Small intestine (tissue), 7 donors: ENCODE measurements at regions not wholly inside any gene's neighbourhood (a gene's known extent, or its start where the extent isn't known, plus 50 kb on each side); places are given as distances from the start of the nearest gene placed in this dataset.
A peak's percentile ranks its signal among the peaks of the same experiment; 100 is the strongest.
"Not testable (repeated sequence)": the region's sequence is repeated elsewhere in the genome, so short reads cannot be mapped to it uniquely, and the experiment has no call there.

ENCODE experiments used
- DNase-seq, 2 donors: peaks; one replicate each; pipeline versions ENCODE4 v3.0.0 to v3.0.0-alpha.2; 2013
- FAIRE-seq: peaks from 2 replicates; lab custom pipeline; 2012; peaks lifted over from hg19 to GRCh38; lab: Jason Lieb, UNC
- H3K27ac ChIP-seq, 3 donors: one replicate each; pipeline ENCODE4 v1.5.1; 2013; ENCODE audit warnings: low read length in 2 of 3, mild to moderate bottlenecking in 2 of 3, control low read depth in 1 of 3, inconsistent platforms in 1 of 3, low read depth in 1 of 3, moderate library complexity in 1 of 3
- H3K27me3 ChIP-seq, 3 donors: one replicate each; pipeline ENCODE4 v1.6.1; 2013; ENCODE audit warnings: low read length in 3 of 3, inconsistent platforms in 1 of 3; ENCODE audit not compliant: control insufficient read depth in 3 of 3, insufficient read depth in 3 of 3
- H3K36me3 ChIP-seq, 3 donors: one replicate each; pipeline ENCODE4 v1.6.1; 2013; ENCODE audit warnings: low read length in 3 of 3, inconsistent platforms in 1 of 3, low read depth in 1 of 3, mild to moderate bottlenecking in 1 of 3, moderate library complexity in 1 of 3; ENCODE audit not compliant: control insufficient read depth in 3 of 3, insufficient read depth in 2 of 3
- H3K4me1 ChIP-seq, 3 donors: one replicate each; pipeline ENCODE4 v1.6.1; 2013; ENCODE audit warnings: low read length in 2 of 3, inconsistent platforms in 1 of 3, low read depth in 1 of 3, mild to moderate bottlenecking in 1 of 3, moderate library complexity in 1 of 3; ENCODE audit not compliant: control insufficient read depth in 3 of 3, insufficient read depth in 2 of 3
- H3K4me3 ChIP-seq, 3 donors: one replicate each; pipeline ENCODE4 v1.5.1; 2013; ENCODE audit warnings: low read length in 3 of 3, control low read depth in 1 of 3, inconsistent platforms in 1 of 3, low read depth in 1 of 3, mild to moderate bottlenecking in 1 of 3, moderate library complexity in 1 of 3
- H3K9me3 ChIP-seq, 2 donors: one replicate each; pipeline ENCODE4 v1.6.1; 2013; ENCODE audit warnings: low read depth in 1 of 2, low read length in 1 of 2; ENCODE audit not compliant: control insufficient read depth in 2 of 2, insufficient read depth in 1 of 2
- WGBS, 3 donors: extraction: QIAGEN DNeasy Blood & Tissue Kit; methylation state at CpG; one replicate each; pipeline ENCODE4 v1.1.7; 2013; 5-methylcytosine and 5-hydroxymethylcytosine counted together
- donor health status: healthy with polysubstance abuse.
- donor health status: control.
- donor health status: control.
- donor health status: Bipolar disorder and iron deficiency.
- donor health status: healthy.

- DNase-seq, H3K4me3 ChIP-seq, FAIRE-seq, H3K36me3 ChIP-seq, H3K27me3 ChIP-seq, H3K4me1 ChIP-seq, H3K27ac ChIP-seq, H3K9me3 ChIP-seq: not testable (repeated sequence)
- 57 to 59% (median 58%) methylated on average over 3 of the region's 3 CpGs for WGBS, 3 donors
These were observed 1816.7 kb upstream of the DEFB115 start for GRCh38 chr20:29440721-29441120.

DNA sequence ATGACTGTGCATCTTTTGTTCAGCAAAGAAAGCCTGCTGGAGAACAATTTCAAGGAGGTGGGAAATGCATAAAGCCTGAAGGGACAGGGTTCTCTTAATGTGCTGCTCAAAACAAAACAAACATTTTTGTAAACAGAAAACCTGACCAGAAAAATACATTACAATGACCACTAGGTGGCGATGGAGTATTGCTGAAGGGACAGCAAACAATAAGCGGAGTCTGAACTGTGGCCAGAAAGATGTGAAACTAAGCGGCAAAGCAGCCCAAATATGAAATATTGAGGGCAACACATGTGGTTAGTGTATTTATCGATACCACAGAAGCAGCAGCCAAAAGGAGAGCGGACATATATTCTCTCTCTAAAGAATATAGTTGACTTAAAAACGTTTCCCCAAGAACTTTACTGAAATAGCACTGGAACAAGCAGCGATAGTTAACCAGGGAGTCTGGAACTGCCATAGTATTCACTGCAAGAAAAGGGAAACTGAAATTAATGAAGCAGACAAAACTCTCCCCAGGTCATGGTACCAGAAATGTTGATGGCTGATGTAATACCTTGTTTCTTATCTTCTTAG, 1814.2 kb upstream of the DEFB115 start:
- FAIRE-seq, H3K4me1 ChIP-seq, H3K27me3 ChIP-seq, H3K4me3 ChIP-seq, H3K9me3 ChIP-seq, H3K27ac ChIP-seq, H3K36me3 ChIP-seq: not testable (repeated sequence)
- 17 to 21% (median 19%) methylated on average over 7 of the region's 7 CpGs for WGBS, 3 donors
- DNase-seq = peak; percentile 19 to 21

DNA sequence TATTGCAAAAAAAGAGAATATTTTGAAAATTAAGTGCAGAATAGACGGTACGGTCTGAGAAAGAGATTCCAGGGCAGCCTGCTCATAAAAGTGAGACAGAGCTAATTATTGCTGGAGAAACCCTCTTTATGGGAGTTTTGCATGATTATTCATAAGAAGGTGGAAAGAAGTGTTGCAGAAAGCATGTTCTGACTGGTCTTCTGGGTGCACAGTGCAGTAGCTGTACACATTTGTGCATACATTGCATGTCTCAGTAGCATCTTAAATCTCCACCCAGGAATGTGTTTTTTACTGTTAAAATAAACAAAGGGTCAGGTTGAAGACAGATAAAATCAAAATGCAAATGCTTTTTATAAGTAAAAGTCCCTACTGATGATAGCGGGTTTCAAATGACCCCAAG, 1813.6 kb upstream of the DEFB115 start:
- Histone ChIP-seq H3K4me1 (no peaks in the 10 kb centered on the region), H3K27me3 (no peaks in the 10 kb centered on the region), H3K9me3 (peaks cover 0 to 9% of the 10 kb centered on the region in 2 donors), H3K4me3 (no peak overlapping the region), H3K36me3 (no peaks in the 10 kb centered on the region), H3K27ac (no peak overlapping the region)
- FAIRE-seq (no peak), DNase-seq (no peak)
- WGBS, 3 donors = 54 to 79% (median 66%) methylated on average over 3 of the region's 3 CpGs

GRCh38 chr20:29445050-29445907, 1812.2 kb upstream of the DEFB115 start:
- H3K27me3 ChIP-seq, H3K4me1 ChIP-seq, H3K4me3 ChIP-seq, FAIRE-seq, H3K36me3 ChIP-seq, H3K27ac ChIP-seq: not testable (repeated sequence)
- WGBS, 3 donors = 35 to 60% (median 44%) methylated on average over 27 to 28 of the region's 28 CpGs
- peaks cover 1 to 11% of the 10 kb centered on the region in 2 donors for H3K9me3 ChIP-seq
- DNase-seq = peak; percentile 63 to 81

DNA sequence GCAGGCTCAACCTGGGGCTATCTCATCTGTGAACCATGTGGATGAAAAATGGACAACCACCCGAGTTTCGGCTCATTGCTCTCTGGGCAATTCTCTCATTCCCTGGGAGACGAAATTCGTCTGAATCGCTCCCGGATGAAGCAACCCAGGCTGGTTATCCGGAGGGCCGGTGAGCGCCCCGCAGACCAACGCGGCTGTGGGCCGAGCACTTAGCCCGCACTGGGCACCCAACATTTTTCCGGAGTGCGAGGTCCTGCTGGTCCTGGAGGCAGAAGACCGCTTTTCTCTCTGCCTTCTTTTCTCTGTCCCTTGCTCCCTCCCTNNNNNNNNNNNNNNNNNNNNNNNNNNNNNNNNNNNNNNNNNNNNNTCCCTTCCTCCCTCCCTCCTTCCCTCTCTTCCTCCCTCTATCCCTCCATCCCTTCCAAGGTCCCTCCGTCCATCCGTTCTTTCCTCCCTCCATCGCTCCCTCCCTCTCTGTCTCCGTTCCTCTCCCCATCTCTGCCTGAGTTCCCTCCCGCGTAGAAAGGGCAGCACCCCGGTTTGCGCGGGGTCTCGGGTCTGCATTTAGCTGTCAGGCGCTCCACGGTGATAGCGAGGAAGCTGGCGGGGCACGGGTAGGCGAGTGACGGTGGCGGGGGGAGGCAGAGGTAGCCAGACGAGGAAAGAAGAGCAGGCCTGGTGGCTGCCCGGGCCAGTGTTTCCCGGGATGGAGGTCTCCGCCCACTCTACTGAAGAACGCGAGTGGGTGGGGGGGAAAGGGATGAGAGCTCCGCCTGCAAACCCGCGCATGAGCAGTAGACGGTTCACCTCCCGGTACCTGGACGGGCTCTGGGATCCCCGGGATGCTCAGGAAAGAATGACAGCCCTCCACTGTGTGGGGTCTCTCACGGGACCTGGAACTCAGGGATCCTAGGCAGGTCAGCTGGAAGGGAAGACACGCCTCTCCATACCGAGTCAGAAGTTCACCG, 1809.7 kb upstream of the DEFB115 start:
- not testable (repeated sequence) for H3K27ac ChIP-seq, H3K4me1 ChIP-seq, H3K4me3 ChIP-seq, FAIRE-seq, H3K36me3 ChIP-seq, H3K27me3 ChIP-seq, DNase-seq
- 54 to 73% (median 66%) methylated on average over 40 to 52 of the region's 52 CpGs for WGBS, 3 donors
- peaks cover 1 to 11% of the 10 kb centered on the region in 2 donors for H3K9me3 ChIP-seq

- 79 to 88% (median 83%) methylated on average over 14 to 23 of the region's 23 CpGs for WGBS, 3 donors
- H3K4me1 ChIP-seq = no peaks in the 10 kb centered on the region
- H3K9me3 ChIP-seq = peaks cover 1 to 11% of the 10 kb centered on the region in 2 donors
- no peak for FAIRE-seq
- no peaks in the 10 kb centered on the region for H3K36me3 ChIP-seq
- no peaks in the 10 kb centered on the region for H3K27me3 ChIP-seq
- H3K27ac ChIP-seq = no peak overlapping the region
- H3K4me3 ChIP-seq = no peak overlapping the region
- no peak for DNase-seq
These were observed 1808.5 kb upstream of the DEFB115 start for GRCh38 chr20:29448806-29449470.

DNA sequence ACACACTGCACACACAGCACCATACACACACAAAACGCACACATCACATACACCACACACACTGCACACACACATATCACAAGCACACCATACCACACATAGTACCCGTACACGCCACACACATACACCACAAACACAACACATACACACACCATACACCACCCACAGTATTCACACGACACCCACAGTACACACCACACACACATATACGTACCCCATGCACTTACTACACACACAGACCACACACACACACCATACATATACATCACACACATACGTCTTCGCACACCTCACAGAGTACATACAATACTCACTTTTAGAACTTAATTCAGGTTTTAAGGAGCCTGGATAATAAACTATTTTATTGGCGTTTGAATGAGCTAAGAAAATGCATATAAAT, 1805.3 kb upstream of the DEFB115 start:
- Histone ChIP-seq H3K27me3 (no peaks in the 10 kb centered on the region), H3K4me3 (no peak overlapping the region), H3K36me3 (no peaks in the 10 kb centered on the region), H3K4me1 (no peaks in the 10 kb centered on the region), H3K27ac (no peak overlapping the region), H3K9me3 (peaks cover 1 to 15% of the 10 kb centered on the region in 2 donors)
- no peak for FAIRE-seq
- WGBS, 3 donors = 68 to 72% (median 70%) methylated on average over 8 of the region's 8 CpGs
- no peak for DNase-seq
